ENCODE measurements at regions not wholly inside any gene's neighbourhood (a gene's known extent, or its start where the extent isn't known, plus 50 kb on each side); places are given as distances from the start of the nearest gene placed in this dataset.
A peak's percentile ranks its signal among the peaks of the same experiment; 100 is the strongest.

- DNase-seq = no peak
Observed at GRCh38 chr17:64773386-64773835, 111.3 kb upstream of the SMURF2 start.

- no peak for DNase-seq
Observed at GRCh38 chr17:64772845-64773299, 110.8 kb upstream of the SMURF2 start.

- no peak for DNase-seq
Observed at GRCh38 chr17:64771980-64772844, 110.1 kb upstream of the SMURF2 start.

- DNase-seq = no peak
Observed at GRCh38 chr17:64769712-64770111, 107.6 kb upstream of the SMURF2 start.

- no peak for DNase-seq
Observed at GRCh38 chr17:64767269-64767997, 105.3 kb upstream of the SMURF2 start.

DNA sequence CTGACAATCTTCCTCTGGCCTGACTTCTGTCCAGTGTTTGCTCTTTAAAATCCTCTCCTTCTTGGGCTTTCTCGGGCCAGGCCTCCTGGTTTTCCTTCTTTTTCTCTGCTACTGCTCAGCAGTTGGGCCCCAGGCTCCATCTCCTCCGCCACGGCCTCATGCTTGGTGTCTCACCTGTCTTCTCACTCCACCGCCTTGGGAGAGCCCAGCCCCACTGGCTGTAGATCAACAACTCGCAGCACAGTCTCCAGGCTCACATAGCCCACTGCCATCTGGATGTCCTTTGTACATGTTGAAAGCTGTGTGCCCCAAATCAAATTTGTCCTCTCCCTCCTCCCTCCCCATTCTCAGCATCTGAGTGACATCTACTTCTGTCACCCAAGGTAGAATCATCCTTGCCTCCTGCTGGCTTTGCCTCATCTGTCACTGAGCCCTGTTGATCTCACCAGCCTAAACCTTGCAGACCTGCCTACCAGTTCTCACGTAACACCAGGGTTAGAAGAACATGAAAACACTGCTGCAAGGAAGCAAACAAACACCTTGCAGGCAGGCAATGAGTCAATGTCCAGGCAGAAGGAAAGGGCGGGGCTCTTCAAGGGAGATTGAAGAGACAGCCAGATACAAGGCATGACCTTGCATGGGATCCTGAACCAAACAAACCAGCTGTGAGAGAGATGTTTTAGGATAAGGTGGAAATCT is 103.2 kb upstream of the SMURF2 start:
- no peak for DNase-seq

- DNase-seq = no peak
Observed at GRCh38 chr17:64750891-64751677, 89.0 kb upstream of the SMURF2 start.

GRCh38 chr17:64750478-64750877 is 88.4 kb upstream of the SMURF2 start:
- no peak for DNase-seq

- DNase-seq = peak in 1 of 3 donors; percentile 61
Observed at GRCh38 chr17:64749306-64749705, 87.2 kb upstream of the SMURF2 start.

DNA sequence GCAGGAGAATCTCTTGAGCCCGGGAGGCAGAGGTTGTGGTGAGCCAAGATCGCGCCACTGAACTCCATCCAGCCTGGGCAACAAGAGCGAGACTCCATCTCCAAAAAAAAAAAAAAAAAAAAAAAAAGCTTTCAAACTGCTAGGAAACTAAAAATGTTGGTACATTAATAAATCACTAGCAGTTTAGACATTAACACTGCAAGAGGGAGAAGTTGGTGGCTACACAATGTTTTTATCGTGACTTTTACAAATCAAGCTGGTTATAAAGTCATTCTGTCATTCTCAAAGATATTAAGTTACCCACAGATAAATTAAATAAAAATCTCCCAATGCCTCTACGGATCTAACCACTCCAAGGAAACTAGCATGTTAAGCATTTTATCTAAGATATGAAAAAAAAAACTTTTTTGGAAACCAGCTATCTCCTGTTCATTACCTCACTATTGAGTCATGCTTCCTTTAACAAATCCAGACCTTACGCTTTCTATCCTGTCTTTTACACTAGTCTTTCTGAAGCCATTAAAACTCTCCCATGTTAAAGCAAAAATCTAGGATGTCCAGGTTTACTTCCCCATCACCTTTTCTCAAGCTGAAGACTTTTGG is 85.9 kb upstream of the SMURF2 start:
- DNase-seq = peak in 2 of 3 donors; percentile 26 to 48

- DNase-seq = peak in 2 of 3 donors; percentile 29 to 35
Observed at GRCh38 chr17:64742326-64742725, 80.2 kb upstream of the SMURF2 start.

- peak; percentile 65 to 87 (median 71) for DNase-seq
Observed at GRCh38 chr17:64741916-64742315, 79.8 kb upstream of the SMURF2 start.

DNA sequence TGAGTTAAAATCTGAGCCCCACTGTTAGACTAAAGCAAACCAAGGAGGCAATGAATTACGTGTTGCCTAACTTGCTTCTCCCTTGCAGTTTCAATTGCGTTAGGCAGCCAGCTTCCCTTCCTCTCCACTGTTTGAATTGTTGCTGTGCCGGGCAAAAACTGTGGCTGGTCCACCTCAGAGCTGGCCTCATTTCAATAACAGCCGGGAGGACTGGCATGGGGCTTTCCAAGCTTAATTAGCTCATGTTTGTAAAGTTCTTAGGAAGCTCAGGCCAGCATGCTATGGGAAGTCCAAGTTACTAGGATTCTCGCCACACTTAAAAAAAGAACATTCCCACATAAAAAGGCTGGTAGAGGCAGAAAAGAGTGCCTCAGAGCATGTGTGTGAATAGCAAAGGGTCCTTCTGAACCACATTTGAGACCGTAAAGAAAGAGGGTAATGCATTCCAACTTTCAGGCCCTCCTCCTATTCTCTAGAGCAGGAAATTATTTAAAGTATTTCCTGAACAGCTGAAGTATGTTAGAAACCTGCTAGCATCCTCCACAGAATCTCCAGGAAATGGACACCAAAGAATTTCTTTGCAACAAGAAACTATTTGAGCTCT is 79.0 kb upstream of the SMURF2 start:
- DNase-seq = peak in 2 of 3 donors; percentile 36 to 65

DNA sequence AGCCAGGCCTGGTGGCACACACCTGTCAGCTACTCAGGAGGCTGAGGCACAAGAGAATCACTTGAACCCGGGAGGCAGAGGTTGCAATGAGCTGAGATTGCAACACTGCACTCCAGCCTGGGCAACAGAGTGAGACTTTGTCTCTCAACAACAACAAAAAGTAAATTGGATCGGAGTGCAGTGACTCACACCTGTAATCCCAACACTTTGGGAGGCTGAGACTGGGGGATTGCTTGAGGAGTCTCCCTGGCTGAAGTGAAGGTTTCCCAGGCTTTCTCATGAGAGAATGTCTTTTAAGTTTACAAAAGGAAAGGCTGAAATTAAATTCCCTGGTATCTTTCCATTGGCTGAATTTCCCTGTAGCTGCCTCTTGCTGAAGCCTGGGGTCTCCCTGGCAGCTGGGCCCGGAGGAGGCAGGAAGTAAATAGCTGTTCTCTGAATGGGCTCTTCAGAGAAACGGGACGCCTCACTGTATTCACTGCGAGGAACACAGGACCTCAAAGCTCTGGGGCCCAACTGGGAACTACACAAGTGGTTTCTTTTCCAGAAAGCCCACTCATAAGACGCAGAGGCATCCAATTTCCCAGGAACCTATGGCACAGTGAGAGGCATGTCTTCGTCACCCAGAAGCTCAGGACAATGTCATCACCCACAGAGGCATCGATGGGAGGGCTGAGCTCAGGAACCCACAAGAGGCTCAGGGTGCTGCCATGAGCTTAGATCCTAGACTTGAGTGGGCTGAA is 77.4 kb upstream of the SMURF2 start:
- DNase-seq = peak in 2 of 3 donors; percentile 25 to 63

DNA sequence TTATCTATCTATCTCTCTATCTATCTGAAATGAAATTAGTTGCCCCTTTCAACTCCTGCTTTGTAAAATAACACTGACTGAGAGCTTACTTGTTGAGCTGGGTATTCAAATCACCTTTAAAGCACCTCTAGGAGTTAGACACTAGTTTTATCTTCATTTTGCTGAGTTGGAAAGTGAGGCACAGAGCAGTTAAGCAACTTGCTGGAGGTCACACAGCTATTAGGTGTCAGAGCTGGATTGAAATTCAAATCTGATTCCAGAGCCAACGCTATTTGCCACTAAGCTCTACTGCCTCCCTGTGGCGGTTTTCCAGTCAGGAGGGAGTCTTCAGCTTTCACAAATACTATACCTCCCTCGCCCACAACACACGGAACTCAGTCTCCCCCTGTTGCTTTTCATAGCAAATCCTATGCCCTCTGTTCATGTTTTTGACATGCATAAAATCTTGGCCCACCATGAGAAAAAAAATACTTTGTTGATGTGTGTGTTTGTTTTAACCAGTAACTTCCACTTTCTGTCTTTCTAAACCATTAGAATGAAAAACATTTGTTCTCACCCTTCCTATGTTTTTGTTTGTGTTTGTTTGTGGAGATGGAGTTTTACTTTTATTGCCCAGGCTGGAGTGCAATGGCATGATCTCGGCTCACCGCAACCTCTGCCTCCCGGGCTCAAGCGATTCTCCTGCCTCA is 74.8 kb upstream of the SMURF2 start:
- DNase-seq = no peak

- peak; percentile 61 to 85 (median 66) for DNase-seq
Observed at GRCh38 chr17:64732336-64733006, 70.4 kb upstream of the SMURF2 start.

DNA sequence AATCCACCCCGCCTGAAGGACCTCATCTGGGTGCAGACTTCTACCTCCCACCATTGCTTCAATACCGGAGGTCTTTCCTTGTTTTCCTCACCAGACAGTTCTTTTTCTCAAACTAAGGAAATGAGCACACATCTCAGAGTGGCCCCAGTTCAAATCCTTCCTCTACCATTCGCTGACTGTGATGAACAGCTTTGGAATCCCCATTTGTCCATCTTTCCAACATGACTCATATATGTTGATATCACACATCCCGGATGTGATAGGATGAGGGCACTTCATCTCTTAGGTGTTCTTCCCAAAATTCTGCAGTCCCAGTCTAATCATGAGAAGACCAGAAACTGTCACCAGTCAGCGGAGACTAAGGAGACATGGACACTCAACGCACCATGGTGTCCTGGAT is 67.9 kb upstream of the SMURF2 start:
- DNase-seq = peak in 1 of 3 donors; percentile 38

DNA sequence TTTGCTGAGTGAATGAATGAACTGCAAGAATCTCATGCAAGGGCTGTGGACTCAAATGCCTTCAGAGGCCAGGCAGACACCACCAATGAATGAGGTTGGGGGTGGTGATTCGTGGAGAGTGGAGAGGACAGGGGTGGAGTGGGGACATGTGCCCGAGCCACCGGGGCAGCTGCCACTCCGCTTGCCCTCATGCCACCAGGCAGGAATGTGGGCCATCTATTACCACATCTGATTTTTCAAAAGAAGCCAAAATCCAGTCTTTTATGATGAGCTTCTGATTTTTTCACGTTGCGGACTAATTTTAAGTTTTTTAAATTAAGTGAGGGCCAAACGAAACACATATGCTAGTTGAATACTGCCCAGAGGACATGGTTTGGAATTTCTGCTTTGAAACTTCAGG is 67.1 kb upstream of the SMURF2 start:
- DNase-seq = no peak

Data from muscle of back (tissue), 3 donors.